Caco-2 (cell line): ENCODE measurements at regions not wholly inside any gene's neighbourhood (a gene's known extent, or its start where the extent isn't known, plus 50 kb on each side); places are given as distances from the start of the nearest gene placed in this dataset.

ENCODE experiments used
- BruUV-seq: library from RNA; stranded (reverse); fragments of 400-500 nt; replicated peaks from 2 replicates; lab custom pipeline; 2021; lab: Mats Ljungman, UMichigan
- CTCF ChIA-PET: fragments of 300-600 bp; sonication (Branson Sonifier 250); formaldehyde crosslinking; loops from one replicate; lab custom pipeline; 2022; ENCODE audit warnings: antibody characterized with exemption; lab: Charles Lee
- POLR2A ChIA-PET: fragments of 300-600 bp; sonication (Branson Sonifier 250); formaldehyde crosslinking; loops from one replicate; lab custom pipeline; 2022; ENCODE audit warnings: antibody characterized with exemption; lab: Charles Lee
- DNase-seq, 2 experiments: peaks; one replicate each; pipeline versions ENCODE4 v3.0.0 to v3.0.0-alpha.2; 2020 to 2022
- H3K27me3 ChIP-seq: replicated peaks from 2 replicates; pipeline ENCODE4 v1.6.0; 2011; ENCODE audit warnings: low read length; ENCODE audit not compliant: control insufficient read depth, insufficient read depth
- H3K36me3 ChIP-seq: 2 replicates; pipeline ENCODE4 v1.5.1; 2011; ENCODE audit warnings: low read length; ENCODE audit not compliant: control insufficient read depth, insufficient read depth
- H3K4me1 ChIP-seq: fragments of 250-450 bp; sonication (Bioruptor Pico); 2 replicates; pipeline ENCODE4 v1.5.1; 2020; ENCODE audit warnings: mild to moderate bottlenecking
- H3K4me3 ChIP-seq: 2 replicates; pipeline ENCODE4 v1.5.1; 2011; ENCODE audit warnings: low read depth, mild to moderate bottlenecking, control low read depth, low read length
- H3K9me3 ChIP-seq: fragments of 250-450 bp; sonication (Bioruptor Pico); 2 replicates; pipeline ENCODE4 v1.5.1; 2020; ENCODE audit warnings: mild to moderate bottlenecking, moderate library complexity
- H3K27ac Mint-ChIP-seq: one replicate; pipeline ENCODE4 v1.8.0; 2022; ENCODE audit warnings: mixed read lengths; ENCODE audit not compliant: unreplicated experiment
- H3K27me3 Mint-ChIP-seq: one replicate; pipeline ENCODE4 v1.8.0; 2022; ENCODE audit warnings: mixed read lengths; ENCODE audit not compliant: insufficient read depth, unreplicated experiment
- H3K36me3 Mint-ChIP-seq: one replicate; pipeline ENCODE4 v1.8.0; 2022; ENCODE audit warnings: mild to moderate bottlenecking, mixed read lengths; ENCODE audit not compliant: insufficient read depth, unreplicated experiment
- H3K4me1 Mint-ChIP-seq: one replicate; pipeline ENCODE4 v1.8.0; 2022; ENCODE audit warnings: low read depth, mixed read lengths; ENCODE audit not compliant: unreplicated experiment
- H3K4me3 Mint-ChIP-seq: one replicate; pipeline ENCODE4 v1.8.0; 2022; ENCODE audit warnings: mild to moderate bottlenecking, moderate library complexity, mixed read lengths; ENCODE audit not compliant: unreplicated experiment
- H3K9me3 Mint-ChIP-seq: one replicate; pipeline ENCODE4 v1.8.0; 2022; ENCODE audit warnings: mixed read lengths; ENCODE audit not compliant: unreplicated experiment
- intact Hi-C: fragments of 100-400 bp; cut with micrococcal nuclease; formaldehyde crosslinking; loops from one replicate; pipeline ENCODE4 v1.10.0; 2022; ENCODE audit not compliant: unreplicated experiment
- TF ChIP-seq, protein P1 (sequence below), 2 experiments: fragments of 200-600 bp in 1 of 2; IDR thresholded peaks; 1 replicate in 1 of 2; 2 replicates in 1 of 2; pipeline versions ENCODE4 v1.5.1 to v1.8.0; 2011 to 2022; ENCODE audit warnings: antibody characterized with exemption in 1 of 2, control low read depth in 1 of 2, inconsistent platforms in 1 of 2, low read depth in 1 of 2, low read length in 1 of 2, mild to moderate bottlenecking in 1 of 2, moderate library complexity in 1 of 2; ENCODE audit not compliant: insufficient read depth in 1 of 2, severe bottlenecking in 1 of 2, unreplicated experiment in 1 of 2

GRCh38 chr10:25766213-25766612 is 167.8 kb upstream of the MYO3A start:
- no peak overlapping the region for H3K4me3 ChIP-seq
- Mint-ChIP-seq H3K27me3 (peaks cover 11% of the 10 kb centered on the region), H3K36me3 (no peaks in the 10 kb centered on the region), H3K4me1 (no peaks in the 10 kb centered on the region), H3K4me3 (no peak overlapping the region), H3K27ac (no peak overlapping the region), H3K9me3 (no peaks in the 10 kb centered on the region)
- CTCF ChIA-PET: no interaction called here
- no peak for DNase-seq
- intact Hi-C loops: no loop called here
- H3K27me3 ChIP-seq: no peaks in the 10 kb centered on the region
- no peaks in the 10 kb centered on the region for H3K4me1 ChIP-seq
- POLR2A ChIA-PET: no interaction called here
- no peaks in the 10 kb centered on the region for H3K36me3 ChIP-seq
- 0 out of 2 replicates have a peak, but pooled peaks cover 2% of the 10 kb centered on the region for H3K9me3 ChIP-seq
- no TSS peak for BruUV-seq
- TF ChIP-seq, protein P1, sequence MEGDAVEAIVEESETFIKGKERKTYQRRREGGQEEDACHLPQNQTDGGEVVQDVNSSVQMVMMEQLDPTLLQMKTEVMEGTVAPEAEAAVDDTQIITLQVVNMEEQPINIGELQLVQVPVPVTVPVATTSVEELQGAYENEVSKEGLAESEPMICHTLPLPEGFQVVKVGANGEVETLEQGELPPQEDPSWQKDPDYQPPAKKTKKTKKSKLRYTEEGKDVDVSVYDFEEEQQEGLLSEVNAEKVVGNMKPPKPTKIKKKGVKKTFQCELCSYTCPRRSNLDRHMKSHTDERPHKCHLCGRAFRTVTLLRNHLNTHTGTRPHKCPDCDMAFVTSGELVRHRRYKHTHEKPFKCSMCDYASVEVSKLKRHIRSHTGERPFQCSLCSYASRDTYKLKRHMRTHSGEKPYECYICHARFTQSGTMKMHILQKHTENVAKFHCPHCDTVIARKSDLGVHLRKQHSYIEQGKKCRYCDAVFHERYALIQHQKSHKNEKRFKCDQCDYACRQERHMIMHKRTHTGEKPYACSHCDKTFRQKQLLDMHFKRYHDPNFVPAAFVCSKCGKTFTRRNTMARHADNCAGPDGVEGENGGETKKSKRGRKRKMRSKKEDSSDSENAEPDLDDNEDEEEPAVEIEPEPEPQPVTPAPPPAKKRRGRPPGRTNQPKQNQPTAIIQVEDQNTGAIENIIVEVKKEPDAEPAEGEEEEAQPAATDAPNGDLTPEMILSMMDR (IDR thresholded peaks at IDR 0.05; ENCODE audit: insufficient read depth in 1 of 2, low read depth in 1 of 2, low read length in 1 of 2, severe bottlenecking in 1 of 2, unreplicated experiment in 1 of 2): no peak

- ChIA-PET POLR2A (no interaction called here), CTCF (no interaction called here)
- no peaks in the 10 kb centered on the region for H3K27me3 ChIP-seq
- Mint-ChIP-seq H3K9me3 (no peaks in the 10 kb centered on the region), H3K27me3 (peaks cover 11% of the 10 kb centered on the region), H3K27ac (no peak overlapping the region), H3K4me3 (no peak overlapping the region), H3K36me3 (no peaks in the 10 kb centered on the region), H3K4me1 (no peaks in the 10 kb centered on the region)
- no peaks in the 10 kb centered on the region for H3K4me1 ChIP-seq
- TF ChIP-seq, protein P1 (IDR thresholded peaks at IDR 0.05; ENCODE audit: insufficient read depth in 1 of 2, low read depth in 1 of 2, low read length in 1 of 2, severe bottlenecking in 1 of 2, unreplicated experiment in 1 of 2): no peak
- H3K36me3 ChIP-seq: no peaks in the 10 kb centered on the region
- no peak overlapping the region for H3K4me3 ChIP-seq
- intact Hi-C loops: no loop called here
- 0 out of 2 replicates have a peak, but pooled peaks cover 2% of the 10 kb centered on the region for H3K9me3 ChIP-seq
- BruUV-seq: no TSS peak
- no peak for DNase-seq
These were observed 167.3 kb upstream of the MYO3A start for GRCh38 chr10:25766687-25767221.

DNA sequence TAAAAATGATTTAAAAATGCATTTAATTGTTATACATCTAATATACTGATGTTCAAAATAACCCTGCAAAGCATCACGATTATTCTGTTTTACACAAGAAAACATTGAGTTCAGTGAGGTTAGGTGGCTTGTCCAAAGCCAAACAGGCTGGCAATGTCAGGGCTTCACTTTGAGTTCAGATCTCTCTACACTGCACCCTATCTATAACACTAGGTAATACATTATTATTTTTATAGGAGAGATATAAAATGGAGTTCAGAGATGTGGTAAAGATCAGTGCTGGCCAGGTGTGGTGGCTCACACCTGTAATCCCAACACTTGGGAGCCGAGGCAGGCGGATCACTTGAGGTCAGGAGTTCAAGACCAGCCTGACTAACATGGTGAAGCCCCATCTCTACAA is 165.9 kb upstream of the MYO3A start:
- Mint-ChIP-seq H3K4me1 (no peaks in the 10 kb centered on the region), H3K27me3 (peaks cover 14% of the 10 kb centered on the region), H3K27ac (no peak overlapping the region), H3K4me3 (no peak overlapping the region), H3K9me3 (no peaks in the 10 kb centered on the region), H3K36me3 (no peaks in the 10 kb centered on the region)
- intact Hi-C loops: no loop called here
- no peak for DNase-seq
- Histone ChIP-seq H3K36me3 (no peaks in the 10 kb centered on the region), H3K4me3 (no peak overlapping the region), H3K9me3 (0 out of 2 replicates have a peak, but pooled peaks cover 2% of the 10 kb centered on the region), H3K4me1 (no peaks in the 10 kb centered on the region), H3K27me3 (no peaks in the 10 kb centered on the region)
- ChIA-PET POLR2A (no interaction called here), CTCF (no interaction called here)
- BruUV-seq: no TSS peak
- TF ChIP-seq, protein P1 (IDR thresholded peaks at IDR 0.05; ENCODE audit: insufficient read depth in 1 of 2, low read depth in 1 of 2, low read length in 1 of 2, severe bottlenecking in 1 of 2, unreplicated experiment in 1 of 2): no peak
